Colonic mucosa (tissue), 4 donors: ENCODE measurements at regions not wholly inside any gene's neighbourhood (a gene's known extent, or its start where the extent isn't known, plus 50 kb on each side); places are given as distances from the start of the nearest gene placed in this dataset.
"Not testable (repeated sequence)": the region's sequence is repeated elsewhere in the genome, so short reads cannot be mapped to it uniquely, and the experiment has no call there.

ENCODE experiments used
- DNase-seq: peaks from one replicate; pipeline ENCODE4 v3.0.0-alpha.2; 2020
- H3K27ac ChIP-seq: fragments of 200-600 bp; one replicate; pipeline ENCODE4 v1.8.0; 2021
- H3K27me3 ChIP-seq: fragments of 200-600 bp; one replicate; pipeline ENCODE4 v1.8.0; 2021
- H3K36me3 ChIP-seq: fragments of 200-600 bp; one replicate; pipeline ENCODE4 v1.8.0; 2021
- H3K4me1 ChIP-seq: fragments of 200-600 bp; one replicate; pipeline ENCODE4 v1.8.0; 2021; ENCODE audit warnings: mild to moderate bottlenecking
- H3K4me3 ChIP-seq: fragments of 200-600 bp; one replicate; pipeline ENCODE4 v1.8.0; 2021
- H3K9ac ChIP-seq, 2 donors: one replicate each; pipeline ENCODE4 v1.7.0; 2013; ENCODE audit warnings: control low read depth in 2 of 2, low read depth in 2 of 2, low read length in 2 of 2
- H3K9me3 ChIP-seq: fragments of 200-600 bp; one replicate; pipeline ENCODE4 v1.8.0; 2021
- CTCF ChIP-seq: fragments of 200-600 bp; IDR thresholded peaks from one replicate; pipeline ENCODE4 v1.8.0; 2022; ENCODE audit warnings: antibody characterized with exemption, mild to moderate bottlenecking
- intact Hi-C: fragments of 100-400 bp; cut with DNase I; formaldehyde crosslinking; loops from one replicate; pipeline ENCODE4 v1.14.1; 2022
- donor health status: healthy.
- donor health status: DM: no; HTN: no; CAD: no.
- donor health status: DM: no; HTN: no; CAD: no.

- Histone ChIP-seq H3K4me3 (no peak overlapping the region), H3K36me3 (no peaks in the 10 kb centered on the region), H3K9ac (no peak overlapping the region), H3K27me3 (no peaks in the 10 kb centered on the region), H3K9me3 (no peaks in the 10 kb centered on the region), H3K27ac (no peak overlapping the region), H3K4me1 (no peaks in the 10 kb centered on the region)
- intact Hi-C loops: no loop called here
- TF ChIP-seq CTCF: no peak
- DNase-seq: no peak
Measured at GRCh38 chr20:54794874-54795273, 319.5 kb downstream of the DOK5 start.

DNA sequence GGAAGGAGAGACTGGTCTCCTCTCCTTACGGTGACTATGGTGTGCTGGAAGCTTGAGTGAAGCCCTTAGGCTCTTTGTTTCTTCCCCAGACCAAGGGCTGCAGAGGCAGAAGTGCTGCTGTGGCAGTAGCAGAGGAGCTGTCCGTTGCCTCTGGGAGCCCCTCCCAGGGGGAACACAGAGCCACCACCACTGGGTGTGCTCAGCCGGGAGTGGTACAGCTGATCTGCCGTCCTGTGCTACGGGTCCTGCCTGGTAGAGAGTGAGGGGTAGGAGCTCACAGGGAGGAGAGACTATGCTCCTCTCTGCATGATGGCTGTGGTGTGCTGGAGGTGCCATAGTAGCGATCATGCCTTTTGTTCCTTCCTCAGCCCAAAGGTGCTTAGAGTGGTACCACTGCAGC lies 318.7 kb downstream of the DOK5 start:
- Histone ChIP-seq H3K9ac (no peak overlapping the region), H3K4me3 (no peak overlapping the region), H3K27me3 (no peaks in the 10 kb centered on the region), H3K4me1 (no peaks in the 10 kb centered on the region), H3K27ac (no peak overlapping the region), H3K36me3 (no peaks in the 10 kb centered on the region), H3K9me3 (no peaks in the 10 kb centered on the region)
- TF ChIP-seq CTCF: no peak
- intact Hi-C loops: no loop called here
- no peak for DNase-seq

DNA sequence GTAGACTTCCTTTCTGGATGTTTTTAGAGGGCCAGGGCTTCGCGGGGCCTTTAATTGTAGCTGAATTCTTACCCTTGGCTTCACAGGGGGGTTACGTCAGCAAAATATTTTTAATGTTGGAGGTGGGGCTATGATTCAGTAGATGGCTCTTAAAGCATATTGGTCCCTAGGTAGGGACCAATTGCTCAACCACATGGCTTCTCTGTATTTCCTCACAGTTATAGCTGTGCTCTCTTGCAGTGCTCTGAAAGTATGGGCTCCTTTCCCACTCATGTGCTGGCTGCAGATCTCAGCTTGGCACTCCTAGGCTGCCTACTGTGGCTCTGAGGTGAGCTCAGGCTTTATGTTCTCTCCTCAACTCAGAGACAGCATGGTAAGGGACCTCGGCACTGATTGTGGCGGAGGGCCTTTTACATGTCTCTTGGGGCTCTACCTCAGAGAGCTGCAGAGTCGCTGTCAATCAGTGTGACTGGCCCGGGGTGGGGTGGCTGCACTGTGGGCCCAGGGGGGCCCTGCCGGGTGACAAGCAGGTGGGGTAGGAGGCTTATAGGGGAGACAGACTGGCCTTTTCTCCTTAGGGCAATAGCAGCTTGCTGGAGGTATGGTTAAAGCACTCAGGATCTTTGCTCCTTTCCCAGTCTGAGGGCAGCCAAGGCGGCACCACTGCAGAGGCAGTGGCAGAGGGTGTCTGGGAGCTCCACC lies 318.0 kb downstream of the DOK5 start:
- Histone ChIP-seq H3K4me3 (no peak overlapping the region), H3K27me3 (no peaks in the 10 kb centered on the region), H3K27ac (no peak overlapping the region), H3K9me3 (no peaks in the 10 kb centered on the region), H3K4me1 (no peaks in the 10 kb centered on the region), H3K9ac (no peak overlapping the region), H3K36me3 (no peaks in the 10 kb centered on the region)
- no peak for DNase-seq
- no peak for TF ChIP-seq CTCF
- intact Hi-C loops: no loop called here

DNA sequence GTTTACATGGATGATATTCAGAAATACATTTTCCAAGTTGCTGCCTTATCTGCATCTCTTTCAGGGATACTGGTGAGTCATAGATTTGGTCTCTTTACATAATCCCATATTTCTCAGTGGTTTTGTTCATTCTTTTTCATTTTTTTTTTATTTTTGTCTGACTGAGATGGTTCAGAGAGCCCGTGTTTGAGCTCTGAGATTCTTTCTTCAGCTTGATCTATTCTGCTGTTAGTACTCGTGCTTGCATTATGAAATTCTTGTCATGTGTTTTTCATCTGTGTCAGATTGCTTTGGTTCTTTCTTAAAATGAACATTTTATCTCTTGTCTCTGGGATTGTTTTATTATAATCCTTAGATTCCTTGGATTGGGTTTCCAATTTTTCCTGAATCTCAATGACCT lies 317.3 kb downstream of the DOK5 start:
- TF ChIP-seq CTCF: no peak
- Histone ChIP-seq H3K4me3 (no peak overlapping the region), H3K9me3 (no peaks in the 10 kb centered on the region), H3K27me3 (no peaks in the 10 kb centered on the region), H3K4me1 (no peaks in the 10 kb centered on the region), H3K36me3 (no peaks in the 10 kb centered on the region), H3K9ac (no peak overlapping the region), H3K27ac (no peak overlapping the region)
- no peak for DNase-seq
- intact Hi-C loops: no loop called here

DNA sequence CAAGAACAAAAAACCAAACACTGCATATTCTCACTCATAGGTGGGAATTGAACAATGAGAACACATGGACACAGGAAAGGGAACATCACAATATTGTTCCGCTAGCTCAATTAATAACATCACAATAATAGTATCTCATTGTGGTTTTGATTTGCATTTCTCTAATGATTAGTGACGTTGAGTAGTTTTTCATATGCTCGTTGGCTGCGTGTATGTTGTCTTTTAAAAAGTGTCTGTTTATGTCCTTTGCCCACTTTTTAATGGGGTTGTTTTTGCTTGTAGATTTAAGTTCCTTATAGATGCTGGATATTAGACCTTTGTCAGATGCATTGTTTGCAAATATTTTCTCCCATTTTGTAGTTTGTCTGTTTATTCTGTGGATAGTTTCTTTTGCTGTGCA lies 312.9 kb downstream of the DOK5 start:
- H3K4me1 ChIP-seq, DNase-seq, H3K27ac ChIP-seq, H3K27me3 ChIP-seq, H3K36me3 ChIP-seq, H3K4me3 ChIP-seq, H3K9me3 ChIP-seq, intact Hi-C loops, H3K9ac ChIP-seq: not testable (repeated sequence)

DNA sequence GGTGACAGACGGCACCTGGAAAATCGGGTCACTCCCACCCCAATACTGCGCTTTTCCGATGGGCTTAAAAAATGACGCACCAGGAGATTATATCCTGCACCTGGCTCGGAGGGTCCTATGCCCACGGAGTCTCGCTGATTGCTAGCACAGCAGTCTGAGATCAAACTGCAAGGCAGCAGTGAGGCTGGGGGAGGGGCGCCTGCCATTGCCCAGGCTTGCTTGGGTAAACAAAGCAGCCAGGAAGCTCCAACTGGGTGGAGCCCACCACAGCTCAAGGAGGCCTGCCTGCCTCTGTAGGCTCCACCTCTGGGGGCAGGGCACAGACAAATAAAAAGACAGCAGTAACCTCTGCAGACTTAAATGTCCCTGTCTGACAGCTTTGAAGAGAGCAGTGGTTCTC lies 307.4 kb downstream of the DOK5 start:
- H3K36me3 ChIP-seq, H3K9me3 ChIP-seq, DNase-seq, H3K4me1 ChIP-seq, H3K9ac ChIP-seq, intact Hi-C loops, H3K4me3 ChIP-seq, H3K27me3 ChIP-seq, H3K27ac ChIP-seq: not testable (repeated sequence)
